HG03442 (cell line): ENCODE measurements at regions not wholly inside any gene's neighbourhood (a gene's known extent, or its start where the extent isn't known, plus 50 kb on each side); places are given as distances from the start of the nearest gene placed in this dataset.
"Not testable (repeated sequence)": the region's sequence is repeated elsewhere in the genome, so short reads cannot be mapped to it uniquely, and the experiment has no call there.

ENCODE experiments used
- ATAC-seq: cut with Tn5 transposase; IDR thresholded peaks from one replicate; pipeline ENCODE4 v1.9.1; 2021; ENCODE audit warnings: mild to moderate bottlenecking, moderate library complexity; ENCODE audit not compliant: unreplicated experiment

DNA sequence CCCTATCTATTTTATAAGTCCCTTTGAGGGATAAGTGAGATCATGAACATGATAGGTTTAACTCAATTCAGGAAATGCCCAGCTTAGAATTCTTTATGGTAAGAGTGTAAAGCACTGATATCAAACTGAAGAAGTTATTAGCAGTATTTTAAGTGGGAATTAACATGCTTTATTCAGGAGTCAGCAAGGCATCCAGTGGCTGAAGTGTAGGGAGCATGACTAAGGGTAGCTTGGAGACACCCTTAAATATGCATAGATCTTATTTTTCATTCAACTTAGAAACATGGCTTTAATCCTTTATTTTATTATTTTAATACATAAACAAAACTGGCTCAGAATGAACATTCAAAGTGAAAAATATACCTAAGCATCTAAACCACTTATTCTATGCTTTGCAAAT lies 158.3 kb upstream of the LPP start:
- no peak for ATAC-seq

DNA sequence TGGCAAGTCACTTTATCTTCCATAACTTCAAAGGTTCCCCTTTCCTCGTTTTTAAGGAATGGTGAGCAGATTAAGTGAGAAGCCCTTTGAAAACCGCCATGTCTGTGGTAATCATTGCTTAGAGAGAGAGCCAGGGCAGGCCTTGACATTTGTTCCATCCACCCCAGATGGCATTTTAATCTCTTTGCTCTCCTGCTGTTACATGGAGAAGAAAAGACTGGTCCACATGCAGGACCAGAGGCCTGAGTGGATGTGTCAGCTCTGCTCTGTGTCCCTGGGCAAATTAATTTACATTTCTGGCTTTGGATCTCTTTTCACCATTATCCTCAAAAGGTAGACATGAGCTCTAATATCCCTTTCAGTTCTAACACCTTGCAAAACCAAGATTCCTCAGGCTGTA lies 157.3 kb upstream of the LPP start:
- no peak for ATAC-seq

DNA sequence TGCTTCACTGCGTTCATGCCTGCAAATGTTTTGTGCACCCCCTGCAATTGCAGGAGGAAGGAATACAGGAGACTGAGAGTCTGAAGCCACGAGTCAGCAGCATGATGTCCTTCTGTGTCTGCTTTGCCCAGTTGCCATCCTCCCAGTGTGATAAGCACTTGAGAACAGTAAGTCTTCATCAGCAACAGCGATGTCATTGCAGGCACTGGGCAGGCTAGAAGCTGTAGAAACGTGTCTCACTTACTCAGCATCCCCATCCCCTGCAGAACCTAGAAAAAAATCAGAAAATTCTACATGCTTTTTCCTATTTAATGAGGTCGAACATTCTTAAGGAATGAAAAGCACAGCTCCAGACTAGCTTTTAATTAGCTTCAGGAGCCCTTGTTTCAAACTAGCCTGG lies 156.5 kb upstream of the LPP start:
- ATAC-seq: no peak

DNA sequence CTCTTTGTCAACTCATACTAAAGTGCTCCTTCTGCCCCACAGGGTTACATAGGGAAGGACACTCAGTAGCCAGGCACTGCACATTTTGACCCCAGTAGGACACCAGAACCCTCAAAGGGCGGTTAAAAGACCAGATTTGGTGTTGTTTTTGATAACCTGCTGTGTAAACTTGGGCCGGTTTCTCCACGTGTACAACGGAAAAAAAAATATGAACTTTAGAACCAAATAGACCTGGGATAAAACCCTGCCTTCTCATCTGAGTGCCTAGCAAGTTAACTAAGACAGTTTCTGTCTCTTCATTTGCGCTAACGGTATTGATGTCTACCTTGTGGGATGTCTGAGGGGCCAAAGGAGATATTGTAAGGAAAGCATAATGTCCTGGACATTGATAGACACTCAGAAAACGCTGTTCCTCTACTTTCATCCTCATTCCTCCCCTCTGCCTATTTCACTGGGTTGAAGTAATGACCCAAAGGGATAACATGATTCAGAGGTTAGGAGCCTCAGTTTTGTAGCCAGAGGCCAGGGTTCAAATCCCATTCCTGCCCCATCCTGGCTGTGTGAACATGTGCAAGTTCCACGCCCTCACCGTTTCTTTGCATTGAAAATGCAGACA lies 155.9 kb upstream of the LPP start:
- no peak for ATAC-seq

DNA sequence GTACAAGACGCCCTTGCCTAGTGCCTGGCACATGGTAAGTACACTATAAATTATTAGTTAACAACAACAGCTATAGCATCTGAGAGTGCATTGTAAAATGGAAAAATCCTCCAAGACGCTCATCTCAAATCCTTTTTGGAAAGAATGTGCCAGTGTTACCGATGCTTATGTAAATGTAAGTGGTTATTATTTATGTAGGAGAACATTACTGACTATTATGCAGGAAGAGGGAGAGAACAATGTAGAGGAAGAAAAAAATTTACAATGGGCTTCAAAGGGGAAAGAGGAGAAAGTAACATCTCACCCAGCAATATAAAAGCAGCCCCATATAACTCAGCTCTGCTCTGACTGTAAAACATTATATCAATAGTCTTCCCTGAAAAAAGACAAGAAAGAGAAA lies 155.3 kb upstream of the LPP start:
- no peak for ATAC-seq

DNA sequence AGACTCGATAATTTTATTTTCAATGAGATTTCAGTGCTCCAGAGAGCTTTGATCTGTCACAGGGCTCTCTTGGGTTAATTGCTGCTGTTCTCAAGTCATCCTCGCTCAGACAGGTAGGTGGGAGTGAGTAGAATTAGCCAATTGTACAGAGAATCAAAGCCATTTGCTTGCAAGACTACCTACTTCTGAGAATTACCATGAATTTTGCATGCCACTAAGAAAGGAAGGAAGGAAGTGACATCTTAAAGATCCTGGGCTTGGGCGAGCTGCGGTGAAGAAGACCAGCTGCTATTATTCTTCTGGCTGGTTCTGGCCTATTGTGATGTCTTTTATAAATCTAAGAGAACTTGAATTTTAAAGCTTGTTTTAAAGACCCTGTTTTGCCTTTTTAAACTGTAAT lies 154.1 kb upstream of the LPP start:
- no peak for ATAC-seq

DNA sequence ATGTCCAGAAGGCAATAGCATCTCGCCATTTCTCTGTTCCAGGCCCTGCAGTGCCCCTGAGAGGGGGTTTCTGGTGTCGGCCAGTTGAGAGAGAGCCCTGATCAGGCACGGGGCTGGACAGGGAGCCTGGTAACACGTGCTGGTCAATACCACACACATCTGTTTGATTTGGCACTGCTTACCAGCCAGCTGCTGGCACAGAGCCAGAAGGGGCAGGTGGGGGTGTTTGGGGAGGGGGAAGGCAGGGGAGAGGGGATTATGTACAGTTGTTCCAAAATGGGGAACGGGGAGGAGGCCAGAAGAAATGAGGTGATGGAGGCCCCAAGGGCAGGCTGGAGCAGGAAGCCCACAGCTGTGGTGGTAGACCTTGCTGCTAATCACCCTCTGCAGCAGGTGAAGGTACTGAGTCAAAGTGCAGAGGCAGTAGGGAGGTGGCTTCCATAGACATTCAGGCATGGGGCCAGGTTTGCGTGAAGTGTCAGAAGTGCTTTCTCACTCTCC lies 153.5 kb upstream of the LPP start:
- ATAC-seq: no peak

DNA sequence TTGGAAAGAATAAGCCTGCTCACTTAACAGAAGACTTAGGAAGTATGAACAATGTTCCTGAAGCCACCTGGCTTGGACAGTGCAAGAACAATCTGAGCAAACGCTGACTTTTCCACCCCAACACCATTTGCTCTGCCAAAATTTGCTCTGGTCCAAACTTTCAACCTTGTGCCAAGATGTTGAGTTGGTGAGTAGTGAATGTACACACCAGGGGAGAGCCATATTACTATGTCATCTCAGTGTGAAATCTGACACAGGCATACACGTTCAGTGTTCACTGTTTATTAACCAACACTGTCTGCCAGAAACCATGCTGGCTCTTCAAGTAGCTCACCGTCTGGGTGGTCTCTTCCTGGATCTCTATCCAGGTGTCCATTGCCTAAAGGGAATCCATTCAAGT lies 152.9 kb upstream of the LPP start:
- no peak for ATAC-seq

DNA sequence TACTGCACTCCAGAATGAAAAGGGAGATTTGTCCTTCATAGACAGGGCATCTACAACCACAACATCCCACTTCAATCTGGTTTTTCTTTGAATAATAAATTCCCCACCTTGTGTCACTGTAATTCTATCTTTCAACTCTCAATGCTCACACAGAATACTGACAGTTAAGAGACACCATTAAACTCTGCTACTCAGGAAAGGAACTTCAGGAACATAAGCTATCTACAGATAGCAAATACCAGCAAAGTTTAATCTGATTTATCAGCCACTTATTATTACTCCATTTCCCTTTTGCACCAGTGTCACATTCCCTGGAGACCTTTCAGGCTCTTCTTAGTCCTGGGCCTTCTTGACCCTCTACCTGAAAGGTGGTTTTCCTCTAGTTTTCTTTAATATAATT lies 152.0 kb upstream of the LPP start:
- no peak for ATAC-seq

DNA sequence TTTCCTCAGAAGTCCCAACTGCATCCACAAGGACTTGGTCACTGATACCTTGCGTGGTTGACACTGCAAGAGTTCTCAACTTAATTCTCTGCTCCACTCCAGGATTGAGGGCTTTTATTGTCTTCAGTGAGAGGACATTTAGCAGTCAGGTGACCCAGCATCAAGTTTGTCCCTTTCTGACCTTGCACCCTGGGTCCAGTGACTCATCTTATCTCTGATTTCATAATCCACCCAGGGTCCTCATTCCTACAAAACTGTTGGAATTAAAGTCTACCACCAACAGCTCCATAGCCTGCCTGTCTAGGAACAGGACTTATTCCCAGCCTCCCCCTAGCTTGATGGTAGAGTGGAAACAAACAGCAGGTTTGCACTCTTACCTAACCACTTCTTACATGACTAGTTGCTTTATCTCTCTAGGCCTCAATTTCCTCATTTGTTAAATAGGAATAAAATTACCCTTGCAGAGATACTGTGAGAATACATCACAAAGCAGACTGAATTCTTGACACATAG lies 151.3 kb upstream of the LPP start:
- no peak for ATAC-seq

DNA sequence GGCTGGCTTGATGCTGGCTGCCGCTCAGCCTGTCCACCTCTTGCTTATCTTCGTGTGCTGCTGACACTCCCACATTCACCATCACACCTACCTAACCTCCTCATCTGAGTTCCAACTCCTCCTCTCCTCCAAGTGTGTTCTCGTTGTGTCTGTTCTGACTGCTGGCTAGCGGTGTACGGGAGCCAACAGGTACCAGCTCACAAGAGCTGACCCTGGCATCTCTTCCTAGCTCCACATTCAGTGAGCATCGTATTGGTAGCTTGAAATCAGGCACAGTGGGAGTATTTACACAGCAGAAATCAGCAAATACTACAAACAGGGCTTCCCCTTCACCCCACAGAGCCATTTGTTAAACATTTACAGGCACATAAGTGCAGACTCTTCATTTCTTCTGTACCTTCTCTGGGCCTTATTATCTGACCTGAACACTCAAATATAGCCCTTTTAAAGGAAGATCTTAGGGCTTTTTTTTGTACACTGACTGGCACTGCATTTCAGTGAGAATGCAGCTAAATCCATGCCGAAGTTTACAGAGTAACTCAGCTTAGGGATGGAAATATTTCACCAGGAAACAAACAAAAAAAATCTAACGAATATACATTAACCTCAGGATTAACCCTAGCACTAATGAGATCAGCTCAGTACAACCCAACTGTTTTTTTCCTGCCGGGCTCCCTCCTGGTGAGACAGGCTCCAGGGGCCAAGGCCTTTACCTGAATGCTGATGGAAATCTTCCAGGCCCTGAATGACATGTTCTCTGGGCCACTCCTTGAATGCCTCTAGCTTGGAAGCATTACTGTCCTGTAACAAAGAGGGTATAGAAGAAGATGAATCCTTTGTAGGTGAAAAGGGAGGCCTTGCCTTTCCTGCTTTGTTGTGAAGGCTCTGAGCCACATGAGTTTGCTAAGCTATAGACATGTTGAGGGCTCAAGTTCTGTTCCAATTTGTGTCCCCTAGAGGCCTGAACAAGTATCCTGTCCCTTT lies 150.5 kb upstream of the LPP start:
- no peak for ATAC-seq

DNA sequence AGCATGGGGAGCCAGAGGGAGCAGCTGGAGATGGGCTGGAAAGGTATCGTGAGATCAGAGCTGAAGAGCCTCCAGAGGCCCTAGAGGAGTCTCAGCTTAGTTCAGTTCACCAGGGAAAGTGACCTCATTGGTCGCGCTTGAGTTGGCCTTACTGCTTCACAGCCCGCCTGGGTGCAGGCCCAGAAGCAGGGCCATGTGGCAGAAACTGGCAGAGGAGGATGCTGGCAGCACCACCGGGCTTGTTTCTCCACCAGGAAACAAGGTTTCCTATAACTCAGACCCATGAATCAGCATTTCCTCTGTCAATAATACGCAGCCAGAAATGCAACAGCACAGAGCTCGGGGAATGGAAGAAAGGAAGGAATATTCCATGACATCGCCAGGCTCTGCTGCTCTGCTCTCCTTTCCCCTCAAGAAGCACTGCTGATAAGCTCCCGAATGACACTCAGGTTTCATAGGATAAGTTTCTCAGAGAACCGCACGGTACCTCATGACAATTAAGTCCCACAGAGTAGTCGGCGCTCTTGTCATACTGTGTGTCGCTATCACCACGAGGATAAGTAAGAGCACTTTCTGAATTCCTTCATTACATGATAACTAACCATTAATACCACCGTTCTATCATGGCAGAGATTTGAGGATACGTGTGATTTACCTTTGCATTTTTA lies 147.1 kb upstream of the LPP start:
- no peak for ATAC-seq

DNA sequence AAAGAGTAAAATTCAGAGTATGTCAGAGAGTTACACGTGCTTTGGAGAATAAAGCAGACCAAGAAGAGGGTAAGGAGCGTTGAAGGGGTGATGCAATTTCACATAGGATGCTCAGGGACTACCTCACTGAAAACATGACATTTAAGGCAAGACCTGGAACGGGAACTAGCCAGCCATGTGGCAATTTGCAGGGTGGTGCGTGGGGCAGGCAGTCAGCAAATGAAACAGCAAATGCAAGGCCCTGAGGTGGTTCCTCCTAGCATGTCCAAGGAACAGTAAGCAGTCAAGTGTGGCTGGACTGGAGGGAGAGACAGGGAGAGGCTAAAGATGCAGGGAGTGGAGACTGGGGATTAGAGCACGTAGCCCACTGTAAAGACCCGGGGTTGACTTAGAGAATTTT lies 146.1 kb upstream of the LPP start:
- no peak for ATAC-seq

DNA sequence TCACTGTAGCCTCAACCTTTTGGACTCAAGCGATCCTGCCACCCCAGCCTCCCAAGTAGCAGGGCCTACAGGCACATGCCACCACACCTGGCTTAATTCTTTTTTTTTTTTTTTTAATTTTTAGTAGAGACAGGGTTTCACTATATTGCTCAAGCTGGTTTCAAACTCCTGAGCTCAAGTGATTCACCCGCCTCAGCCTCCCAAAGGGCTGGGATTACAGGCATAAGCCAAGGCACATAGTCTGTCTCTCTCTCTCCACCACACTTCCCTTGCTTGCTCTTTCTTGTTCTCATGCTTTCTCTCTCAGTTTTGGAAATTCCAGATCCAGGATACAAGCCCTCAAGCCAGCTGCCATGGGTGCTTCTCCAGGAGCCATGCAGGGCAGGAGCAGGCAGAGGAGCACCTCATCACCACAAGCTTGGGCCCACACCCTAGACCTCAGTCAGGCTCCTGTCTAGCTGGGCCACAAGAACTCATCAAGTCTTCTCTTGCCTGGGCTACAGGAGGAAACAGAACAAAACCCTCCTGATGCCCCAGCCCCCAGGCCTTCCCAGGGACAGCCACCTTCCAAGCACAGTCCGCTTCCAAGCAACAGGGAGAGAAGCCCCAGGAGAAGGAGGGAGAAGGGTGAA lies 145.3 kb upstream of the LPP start:
- ATAC-seq: no peak

DNA sequence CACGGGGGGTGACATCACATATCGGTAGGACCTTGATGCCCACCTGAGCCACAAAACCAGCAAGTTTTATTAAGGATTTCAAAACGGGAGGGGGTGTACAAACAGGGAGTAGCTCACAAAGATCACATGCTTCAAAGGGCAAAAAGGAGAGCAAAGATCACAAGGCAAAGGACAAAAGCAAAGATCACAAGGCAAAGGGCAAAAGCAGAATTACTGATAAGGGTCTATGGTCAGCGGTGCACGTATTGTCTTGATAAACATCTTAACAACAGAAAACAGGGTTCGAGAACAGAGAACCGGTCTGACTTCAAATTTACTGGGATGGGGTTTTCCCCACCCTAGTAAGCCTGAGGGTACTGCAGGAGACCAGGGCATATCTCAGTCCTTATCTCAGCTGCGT lies 143.5 kb upstream of the LPP start:
- no peak for ATAC-seq

DNA sequence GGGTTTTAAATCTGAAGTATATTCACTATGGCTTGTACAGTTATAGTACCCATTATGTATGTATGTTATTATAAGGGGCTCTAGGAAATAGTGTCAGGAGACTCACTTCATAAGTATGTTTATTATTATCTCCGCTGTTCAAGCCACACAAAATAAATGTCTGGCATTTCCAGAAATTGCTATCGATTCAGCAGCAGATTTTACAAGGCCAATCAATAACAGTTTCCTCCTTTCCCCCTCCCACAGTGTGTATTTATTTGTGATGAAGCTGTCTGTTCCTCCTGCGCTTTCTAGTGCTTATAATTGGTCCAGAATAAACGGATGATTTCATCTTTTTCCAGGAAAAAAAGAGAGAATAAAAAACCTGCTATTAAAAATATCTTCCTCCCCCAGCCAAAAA lies 134.2 kb upstream of the LPP start:
- ATAC-seq: no peak

DNA sequence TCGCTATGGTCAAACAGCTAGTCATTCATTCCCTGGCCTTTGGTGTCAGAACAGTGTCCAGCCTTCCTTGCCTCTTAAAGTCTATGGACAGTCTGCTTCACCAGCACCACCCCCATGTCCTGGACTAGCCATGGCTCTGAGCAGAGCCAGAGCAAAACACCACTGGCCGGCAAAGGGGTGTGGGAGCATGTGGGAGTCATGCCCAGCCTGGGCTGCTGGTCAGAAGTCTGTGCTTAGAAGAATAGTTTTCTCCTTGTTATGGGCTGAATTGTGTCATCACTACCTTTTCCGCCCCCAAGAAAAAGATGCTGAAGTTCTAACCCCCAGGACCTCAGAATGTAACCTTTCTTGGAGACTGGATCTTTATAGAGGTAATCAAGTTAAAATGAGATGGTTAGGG lies 132.9 kb upstream of the LPP start:
- no peak for ATAC-seq

DNA sequence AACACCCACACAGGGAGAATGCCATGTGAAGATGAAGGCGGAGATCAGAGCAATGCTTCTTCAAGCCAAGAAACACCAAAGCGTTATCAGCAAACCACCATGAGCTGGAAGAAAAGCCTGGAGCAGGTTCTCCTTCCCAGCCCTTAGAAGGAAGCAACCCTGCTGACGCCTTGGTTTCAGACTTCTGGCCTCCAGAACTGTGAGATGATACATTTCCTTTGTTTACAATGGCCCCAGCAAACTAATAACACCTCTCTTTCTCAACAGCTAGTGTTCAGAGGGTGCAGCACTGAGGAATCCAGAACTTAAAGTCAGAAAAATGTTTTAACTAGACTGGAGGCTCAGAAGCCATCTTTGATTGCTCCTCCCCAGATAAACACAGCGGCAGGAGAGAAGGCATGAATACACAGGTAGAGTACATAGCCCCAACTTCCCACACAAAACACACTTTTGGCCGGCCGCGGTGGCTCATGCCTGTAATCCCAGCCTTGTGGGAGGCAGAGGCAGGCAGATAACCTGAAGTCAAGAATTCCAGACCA lies 132.4 kb upstream of the LPP start:
- ATAC-seq: no peak

DNA sequence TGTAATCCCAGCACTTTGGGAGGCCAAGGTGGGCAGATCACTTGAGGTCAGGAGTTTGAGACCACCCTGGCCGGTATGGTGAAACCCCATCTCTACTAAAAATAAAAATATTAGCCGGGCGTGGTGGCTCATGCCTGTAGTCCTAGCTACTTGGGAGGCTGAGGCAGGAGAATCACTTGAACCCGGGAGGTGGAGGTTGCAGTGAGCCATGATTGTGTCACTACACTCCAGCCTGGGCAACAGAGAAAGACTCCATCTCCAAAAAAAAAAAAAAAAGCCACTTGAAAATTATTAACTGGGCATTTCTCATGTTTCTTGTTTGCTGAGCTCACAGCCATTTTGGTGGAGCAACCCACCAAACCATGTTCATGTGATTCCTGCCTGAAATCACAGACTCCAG lies 131.1 kb upstream of the LPP start:
- not testable (repeated sequence) for ATAC-seq

DNA sequence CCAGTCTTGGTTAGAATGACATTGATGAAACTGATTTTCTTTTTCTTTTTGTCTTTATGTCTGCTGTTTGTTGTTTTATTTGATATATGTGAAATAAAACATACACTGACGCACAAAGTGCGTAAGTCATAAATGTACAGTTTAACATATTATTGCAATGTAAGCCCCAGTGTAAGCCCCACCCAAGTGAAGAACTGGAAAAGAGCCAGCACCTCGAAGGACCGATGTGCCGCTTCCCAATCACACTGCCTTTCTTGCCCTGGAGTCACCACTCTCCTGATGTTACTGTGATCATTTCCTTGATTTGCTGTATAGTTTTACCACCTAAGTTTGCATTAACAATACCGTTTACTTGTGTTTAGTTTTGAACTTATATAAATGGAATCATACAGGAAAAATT lies 128.4 kb upstream of the LPP start:
- no peak for ATAC-seq
